Mucosa of rectum (tissue), 2 donors: ENCODE measurements at regions not wholly inside any gene's neighbourhood (a gene's known extent, or its start where the extent isn't known, plus 50 kb on each side); places are given as distances from the start of the nearest gene placed in this dataset.

Experiments used
- H3K27ac ChIP-seq, 2 donors: one replicate each; pipeline ENCODE4 v1.7.0; 2013; ENCODE audit warnings: inconsistent platforms in 2 of 2, low read depth in 2 of 2, low read length in 2 of 2
- H3K27me3 ChIP-seq, 2 donors: one replicate each; pipeline ENCODE4 v1.7.0; 2013; ENCODE audit warnings: low read length in 2 of 2; ENCODE audit not compliant: control insufficient read depth in 2 of 2, insufficient read depth in 2 of 2
- H3K36me3 ChIP-seq, 2 donors: one replicate each; pipeline ENCODE4 v1.7.0; 2013; ENCODE audit warnings: low read length in 2 of 2; ENCODE audit not compliant: control insufficient read depth in 2 of 2, insufficient read depth in 2 of 2
- H3K4me1 ChIP-seq, 2 donors: one replicate each; pipeline ENCODE4 v1.7.0; 2013; ENCODE audit warnings: low read length in 2 of 2, mild to moderate bottlenecking in 1 of 2; ENCODE audit not compliant: control insufficient read depth in 2 of 2, insufficient read depth in 2 of 2
- H3K4me3 ChIP-seq, 2 donors: one replicate each; pipeline ENCODE4 v1.7.0; 2013; ENCODE audit warnings: low read length in 2 of 2
- H3K9ac ChIP-seq, 2 donors: one replicate each; pipeline ENCODE4 v1.7.0; 2013; ENCODE audit warnings: low read length in 2 of 2, low read depth in 1 of 2, mild to moderate bottlenecking in 1 of 2
- H3K9me3 ChIP-seq, 2 donors: one replicate each; pipeline ENCODE4 v1.7.0; 2013; ENCODE audit warnings: low read length in 2 of 2; ENCODE audit not compliant: control insufficient read depth in 2 of 2
- donor health status: healthy.
- donor health status: Normal muscosa, but diverticular disease.

DNA sequence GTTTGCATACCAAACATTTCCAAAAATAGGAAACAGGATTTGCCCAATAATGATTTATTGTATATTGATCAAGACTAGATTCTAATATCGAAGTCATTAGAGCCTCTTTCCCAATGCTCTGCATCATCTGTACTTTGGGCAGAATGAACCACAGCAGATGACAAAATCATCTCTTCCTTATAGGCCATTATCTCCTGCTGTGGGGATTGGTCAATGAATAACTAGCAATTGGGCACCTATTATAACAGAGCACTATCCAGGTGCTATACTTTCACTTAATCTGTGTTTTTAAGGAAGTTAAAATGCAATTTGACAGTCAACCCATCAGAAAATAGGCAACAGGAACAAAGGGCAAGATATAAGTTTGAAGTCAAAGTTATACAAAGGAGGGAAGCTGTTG, 290.3 kb downstream of the AHR start:
- Histone ChIP-seq H3K27me3 (no peaks in the 10 kb centered on the region), H3K4me3 (no peak overlapping the region), H3K9ac (no peak overlapping the region), H3K4me1 (no peaks in the 10 kb centered on the region), H3K36me3 (no peaks in the 10 kb centered on the region), H3K27ac (no peak overlapping the region), H3K9me3 (no peaks in the 10 kb centered on the region)

DNA sequence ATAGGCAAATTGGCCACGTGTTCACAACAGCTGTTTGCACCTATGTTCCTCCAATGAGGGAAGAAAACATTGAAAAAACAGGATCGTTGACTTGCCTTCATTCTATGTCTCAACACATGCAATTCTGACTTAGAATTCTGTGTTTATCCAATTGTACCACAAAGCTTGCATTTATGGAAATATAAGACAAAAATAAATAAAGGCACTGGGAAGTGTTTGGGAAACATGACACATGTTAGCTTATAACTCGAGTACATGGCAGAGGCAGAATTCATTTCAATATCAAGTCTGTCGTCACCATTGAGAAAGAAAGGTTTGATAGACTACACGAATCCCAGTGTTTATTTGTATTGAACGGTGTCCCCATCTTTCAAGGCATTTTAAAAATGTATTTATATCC, 291.2 kb downstream of the AHR start:
- no peak overlapping the region for H3K27ac ChIP-seq
- no peaks in the 10 kb centered on the region for H3K9me3 ChIP-seq
- H3K27me3 ChIP-seq = no peaks in the 10 kb centered on the region
- H3K36me3 ChIP-seq = no peaks in the 10 kb centered on the region
- H3K9ac ChIP-seq = no peak overlapping the region
- H3K4me1 ChIP-seq = no peaks in the 10 kb centered on the region
- H3K4me3 ChIP-seq = no peak overlapping the region

DNA sequence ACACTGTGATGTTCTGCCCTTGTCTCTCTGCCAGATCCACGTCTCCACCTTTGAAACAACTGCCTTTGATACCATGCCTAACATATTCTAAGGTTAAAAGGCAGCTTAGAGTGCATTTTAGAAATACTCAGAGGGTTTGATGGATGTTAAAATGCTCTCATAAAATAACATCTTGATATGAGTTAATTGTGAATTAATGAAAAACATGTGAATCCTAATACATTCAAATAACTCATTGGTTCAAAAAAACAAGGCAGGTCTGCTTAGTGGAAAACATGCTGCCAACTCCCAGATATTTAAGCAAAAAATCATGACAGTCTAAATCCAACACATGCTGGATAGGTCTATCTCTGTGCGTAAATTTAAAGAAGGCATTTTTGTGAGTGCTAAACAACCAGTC, 291.8 kb downstream of the AHR start:
- Histone ChIP-seq H3K36me3 (no peaks in the 10 kb centered on the region), H3K27ac (no peak overlapping the region), H3K4me3 (no peak overlapping the region), H3K9ac (no peak overlapping the region), H3K27me3 (no peaks in the 10 kb centered on the region), H3K9me3 (no peaks in the 10 kb centered on the region), H3K4me1 (no peaks in the 10 kb centered on the region)

DNA sequence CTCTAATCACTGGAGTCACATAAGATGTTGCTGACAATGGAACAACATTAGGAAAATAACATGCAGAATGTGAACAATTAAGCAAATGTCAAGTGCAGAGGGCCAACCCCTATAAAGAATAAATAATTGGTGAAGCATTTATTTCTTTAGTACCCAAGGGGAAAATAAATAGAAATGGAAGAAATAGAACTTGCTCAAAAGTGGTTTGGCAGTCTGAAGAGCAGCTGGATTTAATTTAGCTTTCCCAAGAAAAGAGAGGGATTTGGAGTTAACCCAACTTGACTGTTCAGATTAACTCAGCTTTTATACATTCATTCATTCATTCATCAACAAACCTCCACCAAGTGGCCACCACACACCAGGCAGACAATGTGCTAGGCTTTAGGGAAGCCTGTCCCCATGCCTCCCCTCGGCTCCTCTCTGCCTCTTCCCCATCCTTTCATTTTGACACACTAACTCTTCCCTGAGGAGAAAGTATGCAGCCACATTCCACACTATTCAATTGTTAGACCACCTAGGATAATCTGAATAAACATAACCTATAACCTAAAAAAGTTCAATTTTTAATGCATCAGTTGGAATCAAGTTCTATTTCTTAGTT, 295.5 kb downstream of the AHR start:
- no peaks in the 10 kb centered on the region for H3K36me3 ChIP-seq
- peaks cover 0 to 4% of the 10 kb centered on the region in 2 donors for H3K4me1 ChIP-seq
- no peaks in the 10 kb centered on the region for H3K9me3 ChIP-seq
- H3K9ac ChIP-seq = no peak overlapping the region
- H3K27me3 ChIP-seq = no peaks in the 10 kb centered on the region
- no peak overlapping the region for H3K27ac ChIP-seq
- H3K4me3 ChIP-seq = no peak overlapping the region

DNA sequence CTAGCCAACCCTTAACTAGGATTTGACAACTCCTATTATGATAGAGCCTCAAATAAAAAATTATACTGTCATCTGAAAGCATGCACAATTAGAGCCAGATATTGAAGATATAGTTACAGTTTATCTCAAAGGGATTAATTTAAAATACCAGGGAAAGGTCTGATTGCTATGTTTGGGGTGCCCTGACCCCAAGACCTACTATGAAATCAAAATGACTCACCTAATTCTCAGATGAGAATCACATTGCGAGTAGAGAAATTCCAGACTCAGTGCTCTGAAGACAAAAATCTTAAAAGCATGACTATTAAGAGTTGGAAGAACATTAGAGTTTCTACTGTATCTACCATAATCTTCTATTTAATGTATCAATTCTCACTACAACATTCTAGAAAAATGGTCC, 297.1 kb downstream of the AHR start:
- H3K4me1 ChIP-seq = peaks cover 4 to 5% of the 10 kb centered on the region in 2 donors
- H3K9me3 ChIP-seq = no peaks in the 10 kb centered on the region
- H3K27ac ChIP-seq = no peak overlapping the region
- no peak overlapping the region for H3K9ac ChIP-seq
- H3K27me3 ChIP-seq = no peaks in the 10 kb centered on the region
- H3K36me3 ChIP-seq = no peaks in the 10 kb centered on the region
- no peak overlapping the region for H3K4me3 ChIP-seq

DNA sequence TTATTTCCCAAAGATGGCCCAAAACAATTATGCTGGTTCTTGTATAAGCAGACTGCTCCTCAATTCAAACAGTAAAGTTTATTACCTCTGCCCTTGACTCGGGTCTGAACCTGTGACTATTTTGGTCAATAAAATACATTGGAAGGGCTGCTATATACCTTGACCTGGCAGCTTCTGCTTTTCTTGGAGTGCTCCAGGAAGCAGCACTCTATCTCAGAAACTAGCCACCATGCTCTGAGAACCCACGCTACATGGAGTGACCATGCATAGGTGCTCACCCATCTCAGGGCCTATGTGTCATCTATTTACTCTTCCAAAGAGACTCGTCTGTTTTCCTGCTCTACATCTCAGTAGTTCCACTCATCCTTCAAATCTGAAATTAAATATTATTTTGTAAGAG, 299.9 kb downstream of the AHR start:
- Histone ChIP-seq H3K4me3 (no peak overlapping the region), H3K27me3 (no peaks in the 10 kb centered on the region), H3K27ac (no peak overlapping the region), H3K4me1 (peaks cover 4 to 5% of the 10 kb centered on the region in 2 donors), H3K9ac (no peak overlapping the region), H3K36me3 (no peaks in the 10 kb centered on the region), H3K9me3 (peaks cover 0 to 2% of the 10 kb centered on the region in 2 donors)

DNA sequence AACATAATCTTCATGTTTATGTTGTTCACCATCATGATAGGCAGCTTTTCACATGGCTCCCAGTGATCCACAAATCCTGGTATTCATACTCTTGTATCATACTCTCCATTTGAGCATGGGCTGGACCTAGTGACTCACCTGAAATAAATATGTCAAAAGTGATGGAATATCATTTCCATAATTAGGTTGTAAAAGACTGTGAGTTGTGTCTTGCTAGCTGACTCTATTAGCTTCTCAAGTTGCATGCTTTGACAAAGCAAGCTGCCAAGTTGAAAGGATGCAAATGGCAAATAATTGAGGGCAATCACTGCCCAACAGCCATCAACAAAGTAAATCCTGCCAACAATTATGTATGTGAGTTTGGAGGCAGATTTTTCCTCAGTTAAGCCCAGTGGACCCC, 300.4 kb downstream of the AHR start:
- no peak overlapping the region for H3K9ac ChIP-seq
- H3K27ac ChIP-seq = no peak overlapping the region
- H3K9me3 ChIP-seq = peaks cover 0 to 2% of the 10 kb centered on the region in 2 donors
- H3K27me3 ChIP-seq = no peaks in the 10 kb centered on the region
- no peak overlapping the region for H3K4me3 ChIP-seq
- H3K36me3 ChIP-seq = no peaks in the 10 kb centered on the region
- peaks cover 4 to 5% of the 10 kb centered on the region in 2 donors for H3K4me1 ChIP-seq

DNA sequence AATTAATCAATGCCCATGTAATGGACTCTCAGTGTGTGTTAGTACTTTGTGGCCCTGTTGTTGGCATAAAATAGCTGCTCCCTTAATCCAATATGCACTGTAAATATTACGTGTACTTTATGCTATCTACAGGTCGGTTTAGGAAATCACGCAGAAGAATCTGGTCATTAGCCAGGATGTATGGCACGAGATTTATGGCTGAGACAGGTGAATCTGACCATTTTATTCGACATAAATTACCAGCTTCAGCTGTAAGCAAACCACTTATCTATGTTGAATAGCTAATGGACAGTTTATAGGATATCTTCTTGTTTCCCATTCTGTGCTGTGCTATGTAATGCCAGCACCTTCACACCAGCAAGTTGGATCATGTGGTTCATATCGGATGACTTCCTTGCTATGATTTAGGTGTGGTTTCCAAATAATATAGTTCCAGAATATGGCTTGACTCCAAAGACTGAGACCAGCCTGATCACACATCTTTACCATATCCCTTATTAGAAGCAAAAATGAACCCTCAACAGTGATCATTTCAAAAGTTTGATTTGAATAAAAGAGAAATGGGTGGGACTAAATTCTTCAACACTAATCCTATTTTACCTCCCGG, 301.4 kb downstream of the AHR start:
- Histone ChIP-seq H3K9me3 (peaks cover 0 to 2% of the 10 kb centered on the region in 2 donors), H3K27ac (no peak overlapping the region), H3K27me3 (no peaks in the 10 kb centered on the region), H3K36me3 (no peaks in the 10 kb centered on the region), H3K9ac (no peak overlapping the region), H3K4me1 (peaks cover 4 to 5% of the 10 kb centered on the region in 2 donors), H3K4me3 (no peak overlapping the region)

DNA sequence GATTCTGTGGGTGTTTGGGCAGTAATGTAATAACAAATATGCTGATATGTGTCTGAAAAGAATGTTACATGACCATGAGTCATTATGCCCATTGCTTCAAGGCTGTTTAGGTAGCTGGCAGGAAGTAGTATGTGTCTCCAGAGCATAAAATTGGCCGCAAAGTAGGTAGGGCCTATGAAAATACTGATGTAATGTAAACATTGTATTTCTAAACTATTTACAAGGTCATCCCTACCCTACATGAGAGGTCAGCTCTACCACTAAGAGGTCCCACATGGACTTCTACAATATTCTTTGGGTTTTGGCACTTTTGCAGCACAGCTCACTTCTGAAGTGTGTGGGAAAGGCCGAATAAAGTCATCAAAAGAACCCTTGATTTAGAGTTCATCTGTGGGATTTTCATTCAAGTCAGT, 301.9 kb downstream of the AHR start:
- H3K4me1 ChIP-seq = peaks cover 4 to 5% of the 10 kb centered on the region in 2 donors
- H3K9ac ChIP-seq = no peak overlapping the region
- peaks cover 0 to 2% of the 10 kb centered on the region in 2 donors for H3K9me3 ChIP-seq
- H3K4me3 ChIP-seq = no peak overlapping the region
- no peaks in the 10 kb centered on the region for H3K27me3 ChIP-seq
- no peak overlapping the region for H3K27ac ChIP-seq
- H3K36me3 ChIP-seq = no peaks in the 10 kb centered on the region

DNA sequence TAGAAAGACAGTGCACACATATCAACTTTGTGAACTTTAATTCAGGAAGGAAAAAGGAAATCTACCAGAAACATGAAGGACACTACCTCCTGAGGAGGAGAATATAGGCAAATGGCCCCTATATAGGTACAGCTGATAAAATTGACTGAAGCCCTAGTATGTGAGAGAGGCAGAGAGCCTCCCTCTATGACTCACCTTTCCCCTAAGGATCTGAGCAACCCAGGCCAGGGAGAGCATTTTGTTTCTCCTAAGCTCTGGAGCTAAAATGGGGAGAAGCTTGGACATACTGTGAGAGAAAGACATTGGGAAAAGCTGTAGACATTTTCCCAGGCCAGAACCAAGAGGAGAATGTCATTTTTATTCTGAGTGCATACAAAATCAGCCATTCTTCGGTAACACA, 303.5 kb downstream of the AHR start:
- Histone ChIP-seq H3K9me3 (peaks cover 0 to 2% of the 10 kb centered on the region in 2 donors), H3K27ac (no peak overlapping the region), H3K4me3 (no peak overlapping the region), H3K9ac (no peak overlapping the region), H3K27me3 (no peaks in the 10 kb centered on the region), H3K36me3 (no peaks in the 10 kb centered on the region), H3K4me1 (peaks cover 4 to 5% of the 10 kb centered on the region in 2 donors)
